ENCODE measurements at regions not wholly inside any gene's neighbourhood (a gene's known extent, or its start where the extent isn't known, plus 50 kb on each side); places are given as distances from the start of the nearest gene placed in this dataset.

- H3K4me3 ChIP-seq (ENCODE audit: insufficient read length, low read depth) = no peak overlapping the region
- H3K36me3 ChIP-seq (ENCODE audit: insufficient read depth, insufficient read length, low read length) = no peaks in the 10 kb centered on the region
- H3K27me3 ChIP-seq (ENCODE audit: insufficient read depth, insufficient read length) = no peaks in the 10 kb centered on the region
- no peaks in the 10 kb centered on the region for H3K9me3 ChIP-seq (ENCODE audit: insufficient read depth, low read length)
- TF ChIP-seq SUZ12 (IDR thresholded peaks at IDR 0.05; ENCODE audit: extremely low read depth, insufficient read depth, insufficient read length) (no peak), YY1 (IDR thresholded peaks at IDR 0.05; ENCODE audit: insufficient read depth, insufficient read length) (no peak), ZNF274 (IDR thresholded peaks at IDR 0.05; ENCODE audit: low read depth, low read length) (no peak)
- H3K9ac ChIP-seq (ENCODE audit: insufficient read length, low read depth) = no peak overlapping the region
- no peak for DNase-seq (ENCODE audit: low read depth, low spot score)
- no peaks in the 10 kb centered on the region for H3K4me1 ChIP-seq (ENCODE audit: insufficient read depth, insufficient read length)
Measured at GRCh38 chr15:97141871-97142270, 811.4 kb downstream of the NR2F2 start.

DNA sequence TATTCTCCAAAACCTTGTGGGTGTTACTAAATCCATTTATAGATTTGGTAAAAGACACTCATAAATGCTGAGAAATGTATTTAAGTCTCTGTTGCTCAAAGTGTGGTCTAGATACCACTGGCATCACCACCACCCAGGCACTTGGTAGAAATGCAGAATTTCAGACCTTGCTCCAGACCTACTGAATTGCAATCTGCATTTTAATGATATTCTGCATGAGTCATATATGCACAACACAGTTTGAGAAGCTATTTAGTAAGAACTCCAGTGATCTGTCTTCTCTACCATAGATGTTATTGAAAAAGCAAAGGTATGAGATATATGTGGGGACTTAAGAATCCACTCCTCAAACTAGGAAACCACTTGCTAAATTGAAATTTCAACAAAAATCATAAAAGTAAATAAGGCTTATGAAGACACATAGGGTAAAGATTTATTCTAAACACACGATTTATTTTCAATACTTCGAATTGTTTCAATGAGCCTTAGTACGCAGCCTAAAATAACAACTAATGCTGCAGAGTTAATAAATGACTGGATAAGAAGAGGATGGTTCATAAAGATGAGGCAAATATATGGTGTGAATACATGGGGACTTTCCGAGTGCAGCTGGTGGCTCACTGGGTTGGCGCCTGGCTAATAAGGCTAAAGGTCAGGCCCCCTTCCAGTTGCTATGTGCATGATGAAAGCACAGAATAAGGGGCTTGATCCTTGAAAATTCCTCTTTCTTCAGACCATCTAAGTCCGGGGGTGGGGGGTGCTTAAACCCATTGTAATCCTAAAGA, 813.3 kb downstream of the NR2F2 start:
- no peaks in the 10 kb centered on the region for H3K36me3 ChIP-seq (ENCODE audit: insufficient read depth, insufficient read length, low read length)
- H3K4me1 ChIP-seq (ENCODE audit: insufficient read depth, insufficient read length) = no peaks in the 10 kb centered on the region
- no peak for TF ChIP-seq SUZ12 (IDR thresholded peaks at IDR 0.05; ENCODE audit: extremely low read depth, insufficient read depth, insufficient read length)
- TF ChIP-seq ZNF274 (IDR thresholded peaks at IDR 0.05; ENCODE audit: low read depth, low read length) = no peak
- no peak for TF ChIP-seq YY1 (IDR thresholded peaks at IDR 0.05; ENCODE audit: insufficient read depth, insufficient read length)
- H3K9ac ChIP-seq (ENCODE audit: insufficient read length, low read depth) = no peak overlapping the region
- no peak overlapping the region for H3K4me3 ChIP-seq (ENCODE audit: insufficient read length, low read depth)
- H3K27me3 ChIP-seq (ENCODE audit: insufficient read depth, insufficient read length) = no peaks in the 10 kb centered on the region
- no peak for DNase-seq (ENCODE audit: low read depth, low spot score)
- no peaks in the 10 kb centered on the region for H3K9me3 ChIP-seq (ENCODE audit: insufficient read depth, low read length)

- TF ChIP-seq SUZ12 (IDR thresholded peaks at IDR 0.05; ENCODE audit: extremely low read depth, insufficient read depth, insufficient read length) = no peak
- no peak for TF ChIP-seq ZNF274 (IDR thresholded peaks at IDR 0.05; ENCODE audit: low read depth, low read length)
- TF ChIP-seq YY1 (IDR thresholded peaks at IDR 0.05; ENCODE audit: insufficient read depth, insufficient read length) = no peak
- no peak overlapping the region for H3K9ac ChIP-seq (ENCODE audit: insufficient read length, low read depth)
- no peaks in the 10 kb centered on the region for H3K36me3 ChIP-seq (ENCODE audit: insufficient read depth, insufficient read length, low read length)
- no peak overlapping the region for H3K4me3 ChIP-seq (ENCODE audit: insufficient read length, low read depth)
- DNase-seq (ENCODE audit: low read depth, low spot score) = no peak
- H3K9me3 ChIP-seq (ENCODE audit: insufficient read depth, low read length) = no peaks in the 10 kb centered on the region
- no peaks in the 10 kb centered on the region for H3K27me3 ChIP-seq (ENCODE audit: insufficient read depth, insufficient read length)
- no peaks in the 10 kb centered on the region for H3K4me1 ChIP-seq (ENCODE audit: insufficient read depth, insufficient read length)
Measured at GRCh38 chr15:97144377-97144711, 813.8 kb downstream of the NR2F2 start.

- no peak overlapping the region for H3K4me3 ChIP-seq (ENCODE audit: insufficient read length, low read depth)
- H3K9me3 ChIP-seq (ENCODE audit: insufficient read depth, low read length) = no peaks in the 10 kb centered on the region
- H3K27me3 ChIP-seq (ENCODE audit: insufficient read depth, insufficient read length) = no peaks in the 10 kb centered on the region
- no peak overlapping the region for H3K9ac ChIP-seq (ENCODE audit: insufficient read length, low read depth)
- no peaks in the 10 kb centered on the region for H3K4me1 ChIP-seq (ENCODE audit: insufficient read depth, insufficient read length)
- H3K36me3 ChIP-seq (ENCODE audit: insufficient read depth, insufficient read length, low read length) = no peaks in the 10 kb centered on the region
- DNase-seq (ENCODE audit: low read depth, low spot score) = no peak
- no peak for TF ChIP-seq ZNF274 (IDR thresholded peaks at IDR 0.05; ENCODE audit: low read depth, low read length)
- TF ChIP-seq SUZ12 (IDR thresholded peaks at IDR 0.05; ENCODE audit: extremely low read depth, insufficient read depth, insufficient read length) = no peak
- no peak for TF ChIP-seq YY1 (IDR thresholded peaks at IDR 0.05; ENCODE audit: insufficient read depth, insufficient read length)
Measured at GRCh38 chr15:97146929-97147870, 813.3 kb upstream of the ARRDC4 start.

DNA sequence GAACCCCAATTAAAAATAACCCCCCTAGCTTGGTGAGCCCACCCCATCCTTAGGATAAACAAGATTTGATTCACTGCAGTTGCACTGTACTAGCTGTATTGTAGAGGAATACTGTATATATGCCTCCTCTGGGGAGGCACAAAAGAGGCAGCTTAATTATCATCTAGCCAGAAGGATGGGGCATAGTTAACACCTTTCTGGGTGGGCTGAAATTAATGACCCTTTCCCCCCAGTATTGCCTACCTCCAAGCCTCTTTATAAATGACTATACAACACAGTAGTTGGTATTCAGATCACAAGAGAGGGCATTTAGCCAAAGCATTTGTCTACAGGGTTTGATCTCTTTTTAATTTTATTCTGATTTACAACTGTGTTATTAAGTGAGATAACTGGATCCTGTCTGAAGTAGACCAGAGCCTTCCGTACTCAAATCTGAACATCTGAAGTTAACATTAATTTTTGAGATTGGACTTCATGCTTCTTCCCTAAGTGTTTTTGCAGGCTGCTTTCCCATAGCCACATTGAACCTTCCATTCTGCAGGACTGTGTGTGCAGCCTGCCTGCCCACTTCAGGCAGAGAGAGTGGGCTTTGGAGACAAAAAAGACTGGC, 807.0 kb upstream of the ARRDC4 start:
- H3K27me3 ChIP-seq (ENCODE audit: insufficient read depth, insufficient read length) = no peaks in the 10 kb centered on the region
- no peak overlapping the region for H3K4me3 ChIP-seq (ENCODE audit: insufficient read length, low read depth)
- TF ChIP-seq SUZ12 (IDR thresholded peaks at IDR 0.05; ENCODE audit: extremely low read depth, insufficient read depth, insufficient read length) (no peak), ZNF274 (IDR thresholded peaks at IDR 0.05; ENCODE audit: low read depth, low read length) (no peak), YY1 (IDR thresholded peaks at IDR 0.05; ENCODE audit: insufficient read depth, insufficient read length) (no peak)
- DNase-seq (ENCODE audit: low read depth, low spot score) = no peak
- no peaks in the 10 kb centered on the region for H3K36me3 ChIP-seq (ENCODE audit: insufficient read depth, insufficient read length, low read length)
- no peaks in the 10 kb centered on the region for H3K9me3 ChIP-seq (ENCODE audit: insufficient read depth, low read length)
- no peaks in the 10 kb centered on the region for H3K4me1 ChIP-seq (ENCODE audit: insufficient read depth, insufficient read length)
- H3K9ac ChIP-seq (ENCODE audit: insufficient read length, low read depth) = no peak overlapping the region

DNA sequence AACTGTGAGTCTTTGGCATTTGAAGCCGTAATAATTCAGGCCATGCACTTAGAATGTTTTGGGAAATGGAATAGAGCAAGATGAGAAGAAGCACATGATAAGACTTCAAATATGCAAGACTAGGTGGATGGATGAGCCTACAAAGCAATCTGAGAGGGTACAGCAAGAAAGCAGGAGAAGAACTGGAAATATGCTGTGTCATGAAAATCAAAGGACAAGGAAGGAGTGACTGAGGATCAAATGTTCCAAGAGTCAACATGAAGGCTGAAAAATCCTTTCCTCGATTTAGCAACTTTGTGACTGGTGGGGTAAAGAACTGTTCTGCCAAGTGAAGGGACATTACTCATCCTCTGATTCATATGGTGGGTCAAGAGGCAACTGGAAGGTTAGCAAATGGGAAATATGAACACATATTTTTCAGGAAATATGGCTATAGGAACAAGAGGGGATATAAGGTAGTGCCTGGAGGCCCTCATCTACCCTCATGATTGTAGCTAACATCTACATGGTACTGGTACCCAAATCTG, 803.7 kb upstream of the ARRDC4 start:
- Histone ChIP-seq H3K4me1 (ENCODE audit: insufficient read depth, insufficient read length) (no peaks in the 10 kb centered on the region), H3K36me3 (ENCODE audit: insufficient read depth, insufficient read length, low read length) (no peaks in the 10 kb centered on the region), H3K4me3 (ENCODE audit: insufficient read length, low read depth) (no peak overlapping the region), H3K9ac (ENCODE audit: insufficient read length, low read depth) (no peak overlapping the region), H3K27me3 (ENCODE audit: insufficient read depth, insufficient read length) (no peaks in the 10 kb centered on the region), H3K9me3 (ENCODE audit: insufficient read depth, low read length) (no peaks in the 10 kb centered on the region)
- no peak for TF ChIP-seq SUZ12 (IDR thresholded peaks at IDR 0.05; ENCODE audit: extremely low read depth, insufficient read depth, insufficient read length)
- TF ChIP-seq ZNF274 (IDR thresholded peaks at IDR 0.05; ENCODE audit: low read depth, low read length) = no peak
- DNase-seq (ENCODE audit: low read depth, low spot score) = no peak
